HFFc6 (cell line): ENCODE measurements at regions not wholly inside any gene's neighbourhood (a gene's known extent, or its start where the extent isn't known, plus 50 kb on each side); places are given as distances from the start of the nearest gene placed in this dataset.

ENCODE experiments used
- DNase-seq: peaks from one replicate; pipeline ENCODE4 v3.0.0-alpha.2; 2018
- H3K27ac Mint-ChIP-seq: 2 replicates; pipeline ENCODE4 v1.8.0; 2020; ENCODE audit warnings: mild to moderate bottlenecking, mixed read lengths
- H3K27me3 Mint-ChIP-seq: 2 replicates; pipeline ENCODE4 v1.8.0; 2021; ENCODE audit warnings: mild to moderate bottlenecking, moderate library complexity, mixed read lengths; ENCODE audit not compliant: insufficient read depth
- H3K36me3 Mint-ChIP-seq: 2 replicates; pipeline ENCODE4 v1.8.0; 2021; ENCODE audit warnings: low read depth, mixed read lengths
- H3K4me1 Mint-ChIP-seq: 2 replicates; pipeline ENCODE4 v1.8.0; 2020; ENCODE audit warnings: low read depth, mixed read lengths
- H3K4me3 Mint-ChIP-seq: 2 replicates; pipeline ENCODE4 v1.8.0; 2020; ENCODE audit warnings: mild to moderate bottlenecking, moderate library complexity, mixed read lengths
- H3K9me3 Mint-ChIP-seq: 2 replicates; pipeline ENCODE4 v1.8.0; 2020; ENCODE audit warnings: mild to moderate bottlenecking, mixed read lengths
- TF ChIP-seq, protein P1 (sequence below): fragments of 200-600 bp; sonication (generic); IDR thresholded peaks from 2 replicates; pipeline ENCODE4 v1.5.0; 2021; ENCODE audit warnings: antibody characterized with exemption, mild to moderate bottlenecking

DNA sequence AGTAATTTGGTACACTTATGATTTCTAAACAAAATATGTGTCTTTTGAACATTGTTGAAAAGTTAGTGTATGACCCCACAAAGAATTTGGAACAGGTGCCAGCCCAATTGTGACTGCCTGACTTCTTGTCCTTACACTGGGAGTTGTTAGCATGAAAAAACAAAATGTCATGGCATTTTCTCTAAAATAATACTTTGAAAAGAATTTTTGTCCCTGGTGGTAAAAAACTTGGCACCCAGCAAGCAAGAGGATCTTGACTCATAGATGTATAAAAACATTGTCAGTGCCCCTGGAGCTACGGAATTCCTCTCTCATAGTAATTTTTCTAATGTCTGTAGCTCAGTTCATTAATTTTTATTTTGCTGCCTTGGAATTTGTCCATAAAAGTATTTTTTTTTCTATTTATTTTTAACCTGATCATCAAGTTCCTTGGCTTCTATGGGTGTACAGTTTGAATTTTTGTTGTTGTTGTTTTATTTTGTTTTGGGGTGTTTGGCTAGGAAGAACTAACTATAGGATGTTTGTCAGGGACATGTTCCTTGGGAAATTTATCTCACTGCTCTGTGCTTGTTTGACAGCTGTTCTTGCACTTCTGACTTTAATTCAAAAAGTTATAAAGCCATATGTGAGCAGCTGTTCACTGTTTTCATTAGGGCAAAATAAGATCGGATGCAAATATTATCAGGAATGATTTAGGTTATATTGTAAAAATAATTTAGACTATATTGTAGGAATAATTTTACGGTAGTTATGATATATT, 95.4 kb upstream of the NUDT6 start:
- no peaks in the 10 kb centered on the region; the same call in 1 of the 2 replicates for H3K27me3 Mint-ChIP-seq
- DNase-seq: peak; percentile 78

DNA sequence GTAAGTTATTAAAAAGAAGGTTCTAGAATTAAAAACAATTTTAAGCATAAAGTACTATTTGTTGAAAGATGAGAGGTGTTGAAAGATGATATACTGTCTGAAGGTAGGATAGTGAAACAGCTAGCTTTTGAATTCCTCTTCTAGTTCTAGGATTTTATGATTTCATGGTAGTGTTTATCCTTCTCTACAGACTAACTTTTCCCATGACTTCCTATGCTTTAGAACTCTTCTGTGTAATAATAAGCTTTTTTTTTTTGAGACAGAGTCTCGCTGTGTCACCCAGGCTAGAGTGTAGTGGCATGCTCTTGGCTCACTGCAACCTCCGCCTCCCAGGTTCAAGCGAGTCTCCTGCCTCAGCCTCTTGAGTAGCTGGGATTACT, 96.0 kb upstream of the NUDT6 start:
- peak overlapping the region; percentile 40; the same call in 1 of the 2 replicates for H3K27ac Mint-ChIP-seq
- no peaks in the 10 kb centered on the region for H3K9me3 Mint-ChIP-seq
- no peak overlapping the region for H3K4me3 Mint-ChIP-seq
- peaks cover 34% of the 10 kb centered on the region for H3K4me1 Mint-ChIP-seq
- no peak for DNase-seq
- H3K27me3 Mint-ChIP-seq: no peaks in the 10 kb centered on the region; the same call in 1 of the 2 replicates
- H3K36me3 Mint-ChIP-seq: peaks cover 6% of the 10 kb centered on the region
- TF ChIP-seq, protein P1, sequence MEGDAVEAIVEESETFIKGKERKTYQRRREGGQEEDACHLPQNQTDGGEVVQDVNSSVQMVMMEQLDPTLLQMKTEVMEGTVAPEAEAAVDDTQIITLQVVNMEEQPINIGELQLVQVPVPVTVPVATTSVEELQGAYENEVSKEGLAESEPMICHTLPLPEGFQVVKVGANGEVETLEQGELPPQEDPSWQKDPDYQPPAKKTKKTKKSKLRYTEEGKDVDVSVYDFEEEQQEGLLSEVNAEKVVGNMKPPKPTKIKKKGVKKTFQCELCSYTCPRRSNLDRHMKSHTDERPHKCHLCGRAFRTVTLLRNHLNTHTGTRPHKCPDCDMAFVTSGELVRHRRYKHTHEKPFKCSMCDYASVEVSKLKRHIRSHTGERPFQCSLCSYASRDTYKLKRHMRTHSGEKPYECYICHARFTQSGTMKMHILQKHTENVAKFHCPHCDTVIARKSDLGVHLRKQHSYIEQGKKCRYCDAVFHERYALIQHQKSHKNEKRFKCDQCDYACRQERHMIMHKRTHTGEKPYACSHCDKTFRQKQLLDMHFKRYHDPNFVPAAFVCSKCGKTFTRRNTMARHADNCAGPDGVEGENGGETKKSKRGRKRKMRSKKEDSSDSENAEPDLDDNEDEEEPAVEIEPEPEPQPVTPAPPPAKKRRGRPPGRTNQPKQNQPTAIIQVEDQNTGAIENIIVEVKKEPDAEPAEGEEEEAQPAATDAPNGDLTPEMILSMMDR: no peak

More for the DNA sequence above, 95.4 kb upstream of the NUDT6 start:
- Mint-ChIP-seq H3K9me3 (no peaks in the 10 kb centered on the region), H3K4me1 (peaks cover 40% of the 10 kb centered on the region), H3K36me3 (peaks cover 8% of the 10 kb centered on the region), H3K4me3 (peak overlapping the region; percentile 14; the same call in 1 of the 2 replicates), H3K27ac (peak overlapping the region; percentile 65)
- TF ChIP-seq, protein P1: no peak

DNA sequence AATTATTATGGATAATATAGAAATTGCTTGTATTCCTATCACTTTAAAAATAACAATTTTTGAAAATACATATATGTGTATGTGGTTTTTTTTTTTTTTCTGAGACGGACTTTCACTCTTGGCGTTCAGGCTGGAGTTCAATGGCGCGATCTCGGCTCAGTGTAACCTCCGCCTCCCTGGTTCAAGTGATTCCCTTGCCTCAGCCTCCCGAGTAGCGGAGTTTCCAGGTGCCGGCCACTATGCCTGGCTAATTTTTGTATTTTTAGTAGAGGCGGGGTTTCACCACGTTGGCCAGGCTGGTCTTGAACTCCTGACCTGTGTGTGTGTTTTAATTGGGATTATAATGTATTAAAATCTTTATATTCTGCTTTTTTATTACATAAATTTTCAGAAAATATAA, 97.9 kb upstream of the NUDT6 start:
- TF ChIP-seq, protein P1: no peak
- Mint-ChIP-seq H3K4me3 (no peak overlapping the region), H3K9me3 (no peaks in the 10 kb centered on the region)

DNA sequence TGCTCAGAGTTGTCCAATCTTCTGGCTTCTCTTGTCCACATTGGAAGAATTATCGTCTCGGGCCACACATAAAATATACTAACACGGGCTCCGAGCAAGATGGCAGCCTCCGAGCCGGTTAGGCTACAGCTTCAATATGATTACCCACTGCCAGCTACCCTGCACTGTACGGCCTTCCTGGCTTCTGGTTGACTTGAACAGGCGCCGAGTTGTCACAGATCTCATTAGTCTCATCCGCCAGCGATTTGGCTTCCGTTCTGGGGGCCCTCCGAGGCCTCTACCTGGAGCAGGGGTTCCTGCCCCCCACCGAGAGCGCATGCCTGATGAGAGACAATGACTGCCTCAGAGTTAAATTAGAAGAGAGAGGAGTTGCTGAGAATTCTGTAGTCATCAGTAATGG, 101.2 kb upstream of the NUDT6 start:
- Mint-ChIP-seq H3K36me3 (peaks cover 11% of the 10 kb centered on the region), H3K27ac (no peak overlapping the region), H3K4me3 (no peak overlapping the region), H3K27me3 (no peaks in the 10 kb centered on the region; the same call in 1 of the 2 replicates), H3K4me1 (peaks cover 23% of the 10 kb centered on the region), H3K9me3 (no peaks in the 10 kb centered on the region)
- DNase-seq: no peak
- TF ChIP-seq, protein P1: no peak

More for the DNA sequence above, 97.9 kb upstream of the NUDT6 start:
- no peaks in the 10 kb centered on the region; the same call in 1 of the 2 replicates for H3K27me3 Mint-ChIP-seq
- H3K4me1 Mint-ChIP-seq: peaks cover 17% of the 10 kb centered on the region
- H3K36me3 Mint-ChIP-seq: peaks cover 9% of the 10 kb centered on the region
- no peak for DNase-seq
- no peak overlapping the region for H3K27ac Mint-ChIP-seq

DNA sequence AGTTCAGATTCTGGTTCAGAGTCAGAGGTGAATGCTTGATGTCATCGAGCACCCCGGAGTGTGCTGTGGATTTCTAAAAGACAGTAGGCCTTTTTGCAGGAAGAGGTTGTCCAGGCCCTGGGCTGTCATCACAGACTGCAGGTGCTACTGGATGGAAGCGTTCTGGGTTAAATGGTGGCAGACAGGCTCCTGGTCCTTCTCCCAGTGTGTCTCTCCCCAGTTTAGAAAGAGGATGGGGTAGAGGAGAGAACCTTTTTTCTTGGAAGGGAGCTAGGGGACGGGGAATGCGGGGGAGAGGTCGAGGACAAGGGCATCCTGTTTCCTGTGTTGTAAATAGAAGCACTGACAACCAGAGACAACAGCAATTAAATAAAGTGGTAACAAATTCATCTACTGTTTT, 102.3 kb upstream of the NUDT6 start:
- Mint-ChIP-seq H3K27me3 (no peaks in the 10 kb centered on the region; the same call in 1 of the 2 replicates), H3K9me3 (no peaks in the 10 kb centered on the region), H3K4me1 (peaks cover 21% of the 10 kb centered on the region), H3K4me3 (no peak overlapping the region), H3K36me3 (peaks cover 17% of the 10 kb centered on the region), H3K27ac (no peak overlapping the region)
- no peak for DNase-seq
- TF ChIP-seq, protein P1: no peak
